Hematopoietic multipotent progenitor cell treated with erythropoietin and hydrocortisone succinate and interleukin-3 and kit ligand, for 17 days (in vitro differentiated cells): ENCODE measurements at regions not wholly inside any gene's neighbourhood (a gene's known extent, or its start where the extent isn't known, plus 50 kb on each side); places are given as distances from the start of the nearest gene placed in this dataset.
"Not testable (repeated sequence)": the region's sequence is repeated elsewhere in the genome, so short reads cannot be mapped to it uniquely, and the experiment has no call there.

ENCODE experiments used
- DNase-seq: peaks from one replicate; pipeline ENCODE4 v3.0.0-alpha.2; 2015; ENCODE audit warnings: low spot score

DNA sequence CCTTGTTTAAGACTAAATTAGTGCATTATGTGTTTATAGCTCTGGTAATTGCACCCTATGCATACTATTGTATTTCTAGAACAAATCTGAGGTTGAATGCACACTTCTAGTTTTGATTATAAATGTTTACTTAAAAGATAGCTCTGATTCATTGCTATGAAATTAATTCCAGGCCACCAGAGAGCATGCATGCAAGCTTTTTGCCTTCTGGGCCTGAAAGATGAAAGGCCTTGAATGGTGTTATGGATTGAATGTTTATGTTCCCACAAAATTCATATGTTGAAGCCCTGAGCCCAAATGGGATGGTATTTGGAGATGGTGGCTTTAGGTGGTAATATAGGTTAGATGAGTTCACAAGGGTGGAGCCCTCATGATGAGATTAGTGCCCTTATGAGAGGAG is 695.0 kb upstream of the MAP3K7 start:
- DNase-seq: no peak

DNA sequence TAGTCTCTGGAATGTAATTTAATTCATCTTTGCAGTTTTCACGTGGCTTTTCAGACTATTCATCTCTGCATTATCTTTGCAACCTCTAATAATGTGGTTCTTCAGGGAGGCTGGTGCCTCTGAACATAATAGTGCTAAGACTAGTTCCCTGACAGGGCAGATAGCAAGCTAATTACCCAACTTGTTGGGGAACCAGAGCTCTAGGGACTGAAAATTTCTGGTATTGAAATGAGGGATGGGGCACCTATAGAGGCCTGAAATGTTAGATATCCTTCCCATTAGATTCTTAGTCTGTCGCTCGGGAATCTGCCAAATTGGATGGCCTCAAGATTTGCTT is 693.6 kb upstream of the MAP3K7 start:
- DNase-seq: no peak

DNA sequence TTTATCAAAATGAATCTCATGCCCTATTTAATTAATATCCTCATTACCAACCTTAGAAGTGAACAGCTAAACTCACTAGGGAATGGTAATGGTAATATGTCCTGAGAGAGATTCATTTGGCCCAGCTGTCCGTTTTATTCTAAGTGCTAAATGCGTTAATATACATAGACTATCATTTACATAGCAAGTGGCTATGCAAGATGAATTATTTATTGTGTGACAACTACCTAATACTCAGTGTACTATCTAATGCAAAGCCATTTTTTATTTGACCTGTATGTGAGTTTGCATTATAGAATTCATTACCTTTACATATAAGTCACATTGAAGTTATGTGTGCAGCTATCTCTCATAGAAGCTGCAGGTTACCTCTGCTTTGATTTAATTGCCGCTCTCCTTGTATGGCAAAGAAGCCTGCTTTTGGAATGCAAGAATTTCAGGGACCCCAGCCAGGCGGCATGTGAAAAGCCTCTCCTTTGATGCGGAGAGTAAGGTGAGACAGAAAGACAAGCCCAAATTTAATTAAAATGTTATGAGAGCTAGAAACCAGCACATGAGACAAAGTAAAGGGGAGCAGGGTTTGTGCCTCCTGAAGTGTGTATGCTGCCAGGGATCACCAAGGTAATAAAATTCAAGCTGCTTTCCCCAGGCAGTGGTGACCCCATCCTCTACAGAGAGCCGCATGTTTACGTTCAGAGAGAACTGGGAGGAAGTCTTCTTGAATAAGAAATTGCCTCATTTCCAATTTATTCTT is 693.0 kb upstream of the MAP3K7 start:
- no peak for DNase-seq

DNA sequence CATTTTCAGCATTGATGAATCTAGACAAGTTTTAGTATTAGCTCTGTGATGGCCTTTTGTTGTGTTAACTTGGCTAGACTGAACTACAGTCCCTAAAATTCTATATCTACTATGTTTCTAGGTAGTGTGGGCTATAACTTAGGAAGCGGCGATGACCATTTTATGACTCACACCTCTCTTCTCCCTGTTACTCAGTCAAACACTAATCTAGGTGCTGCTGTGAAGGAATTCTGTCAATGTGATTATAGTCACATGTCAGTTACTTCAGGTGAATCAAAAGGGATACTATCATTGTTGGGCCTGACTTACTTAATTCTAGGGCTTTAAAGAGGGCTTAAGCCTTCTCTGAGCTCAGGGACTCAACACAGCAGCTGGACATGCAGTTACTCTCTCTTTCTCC is 691.5 kb upstream of the MAP3K7 start:
- no peak for DNase-seq

DNA sequence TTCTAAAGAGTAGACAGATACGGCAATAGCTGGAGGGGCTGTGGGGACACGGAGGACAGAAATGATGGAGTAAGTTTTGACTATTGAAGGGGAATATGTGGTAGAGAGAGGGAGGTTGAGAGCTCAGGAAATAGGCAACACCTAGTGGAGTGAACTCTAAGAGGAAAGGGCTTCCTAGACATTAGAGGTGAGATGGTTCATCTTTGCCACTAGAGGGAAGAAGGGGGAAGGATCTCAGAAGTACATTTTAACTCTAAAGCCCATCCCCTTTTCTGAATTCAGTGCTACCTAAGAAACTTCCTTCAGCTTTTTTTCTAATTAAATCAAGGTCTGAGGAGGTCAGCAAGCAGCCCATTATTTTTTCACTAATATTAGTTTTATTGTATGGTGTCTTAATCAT is 689.4 kb upstream of the MAP3K7 start:
- DNase-seq: no peak

DNA sequence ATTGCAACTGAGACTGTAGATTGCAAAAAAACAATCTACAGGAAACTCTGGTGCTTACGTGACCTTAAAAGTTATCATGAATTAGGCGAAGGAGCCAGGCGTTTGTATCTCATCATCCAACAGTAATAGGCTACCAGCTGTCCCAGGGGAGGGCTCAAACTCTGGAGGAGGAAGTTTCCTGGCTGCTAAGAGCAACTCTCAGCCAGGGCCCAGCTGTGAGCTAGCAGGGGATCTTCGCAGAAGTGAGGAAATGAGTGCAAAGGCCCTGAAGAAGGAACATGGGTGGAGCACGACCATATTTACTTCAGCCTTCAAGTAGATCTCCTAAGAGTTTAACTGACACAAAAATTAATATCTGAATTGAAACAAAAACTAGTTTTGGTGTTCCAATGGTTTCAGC is 686.9 kb upstream of the MAP3K7 start:
- no peak for DNase-seq

DNA sequence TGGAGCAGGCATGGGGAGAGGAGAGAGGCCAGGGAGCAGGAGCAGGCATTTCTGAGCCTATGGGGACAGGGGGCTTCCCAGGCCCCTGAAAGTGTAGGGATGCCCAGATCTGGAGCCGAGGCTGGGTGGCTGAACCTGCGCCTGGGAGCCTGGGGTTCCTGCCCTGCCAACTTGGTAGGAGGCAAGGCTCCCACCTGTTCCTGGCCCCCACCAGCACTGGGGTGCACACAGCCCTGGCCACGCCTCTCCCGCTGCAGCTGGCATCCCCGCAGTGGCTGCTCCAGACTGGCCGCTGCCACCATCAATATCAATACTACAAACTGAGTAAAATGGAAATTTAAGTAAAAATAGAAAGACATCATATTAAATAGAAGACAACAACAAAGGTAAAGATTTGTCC is 684.9 kb upstream of the MAP3K7 start:
- no peak for DNase-seq

DNA sequence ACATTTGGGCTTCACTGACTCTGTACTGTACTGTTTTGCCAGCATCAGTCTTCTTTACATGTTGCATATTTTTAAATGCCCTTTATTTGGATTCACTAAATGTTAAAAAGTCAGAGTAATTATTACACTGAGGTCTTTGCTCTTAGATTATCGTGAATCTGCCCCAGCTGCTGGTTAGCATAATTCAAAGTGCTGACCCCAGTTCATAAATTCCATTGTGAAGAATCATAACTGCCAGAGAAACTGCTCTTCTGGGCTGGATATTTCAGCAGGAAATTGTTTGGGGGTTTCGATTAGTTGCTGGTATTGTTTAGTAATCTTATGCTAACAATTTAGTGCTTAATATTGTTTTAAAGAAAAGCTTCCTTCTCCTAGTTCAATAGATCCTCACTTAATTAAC is 682.1 kb upstream of the MAP3K7 start:
- DNase-seq: no peak

DNA sequence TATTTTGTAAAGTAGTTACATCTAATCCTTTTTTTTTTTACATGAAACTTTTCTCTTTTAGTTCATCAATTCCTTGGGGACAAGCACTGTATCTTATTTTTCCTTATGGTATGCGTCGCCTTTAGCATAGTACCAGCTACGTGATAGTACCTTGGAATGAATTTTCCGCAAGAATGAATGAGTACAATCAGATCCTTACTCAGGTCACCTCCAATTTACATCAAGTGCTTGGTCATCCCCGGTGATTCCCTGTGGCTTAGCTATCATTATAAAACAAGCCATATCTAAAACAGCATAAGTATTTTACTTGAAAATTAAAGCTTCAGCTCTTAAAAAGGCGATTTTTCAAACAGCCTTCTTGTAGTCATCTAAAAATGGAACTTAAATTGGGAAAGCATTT is 680.4 kb upstream of the MAP3K7 start:
- no peak for DNase-seq

DNA sequence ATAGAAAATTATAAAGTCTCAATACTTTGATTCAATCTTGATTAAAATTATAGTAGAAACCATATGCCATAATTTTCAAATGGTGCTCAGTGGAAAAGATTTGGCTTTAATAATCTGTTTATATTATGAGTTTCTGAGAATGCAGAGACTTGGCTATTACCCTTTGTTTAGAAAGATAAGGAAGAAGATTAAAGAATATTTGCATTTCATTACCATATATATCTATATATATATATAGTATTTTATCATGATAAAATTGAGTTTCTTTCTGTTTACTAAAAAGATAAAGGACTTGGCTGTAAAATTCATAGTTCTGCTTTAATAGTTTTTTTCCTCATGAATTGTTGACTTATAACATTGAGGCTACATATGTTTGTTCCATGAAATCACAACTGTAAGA is 679.3 kb upstream of the MAP3K7 start:
- no peak for DNase-seq

DNA sequence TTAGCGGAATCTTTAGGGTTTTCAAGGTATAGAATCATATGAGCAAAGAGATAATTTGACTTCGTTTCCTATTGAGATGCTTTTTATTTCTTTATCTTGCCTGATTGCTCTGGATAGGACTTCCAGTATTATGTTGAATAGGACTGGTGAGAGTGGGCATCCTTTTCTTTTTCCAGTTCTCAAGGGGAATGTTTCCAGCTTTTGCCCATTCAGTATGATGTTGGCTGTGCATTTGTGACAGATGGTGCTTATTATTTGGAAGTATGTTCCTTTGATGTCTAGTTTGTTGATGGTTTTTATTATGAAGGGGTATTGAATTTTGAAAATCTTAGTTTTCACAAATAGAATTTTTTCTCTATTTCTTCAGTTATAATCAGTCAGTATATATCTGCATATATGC is 656.6 kb upstream of the MAP3K7 start:
- no peak for DNase-seq

DNA sequence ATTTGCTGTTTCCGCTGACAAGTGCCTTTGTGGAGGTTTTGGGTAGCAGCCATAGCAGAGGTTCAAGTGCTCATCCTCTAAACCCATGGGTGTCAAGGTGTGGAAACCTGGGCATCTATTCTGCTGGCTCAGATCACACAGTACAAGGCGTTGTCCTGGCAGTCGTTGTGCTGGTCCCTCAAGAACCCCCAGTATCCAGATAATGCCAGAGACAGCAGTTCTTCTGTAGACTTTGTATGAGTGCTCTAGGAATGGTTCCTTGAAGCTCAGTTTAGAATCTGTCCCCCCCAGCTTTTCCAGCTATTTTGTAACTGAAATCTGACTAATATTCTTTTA is 655.7 kb upstream of the MAP3K7 start:
- DNase-seq: no peak

DNA sequence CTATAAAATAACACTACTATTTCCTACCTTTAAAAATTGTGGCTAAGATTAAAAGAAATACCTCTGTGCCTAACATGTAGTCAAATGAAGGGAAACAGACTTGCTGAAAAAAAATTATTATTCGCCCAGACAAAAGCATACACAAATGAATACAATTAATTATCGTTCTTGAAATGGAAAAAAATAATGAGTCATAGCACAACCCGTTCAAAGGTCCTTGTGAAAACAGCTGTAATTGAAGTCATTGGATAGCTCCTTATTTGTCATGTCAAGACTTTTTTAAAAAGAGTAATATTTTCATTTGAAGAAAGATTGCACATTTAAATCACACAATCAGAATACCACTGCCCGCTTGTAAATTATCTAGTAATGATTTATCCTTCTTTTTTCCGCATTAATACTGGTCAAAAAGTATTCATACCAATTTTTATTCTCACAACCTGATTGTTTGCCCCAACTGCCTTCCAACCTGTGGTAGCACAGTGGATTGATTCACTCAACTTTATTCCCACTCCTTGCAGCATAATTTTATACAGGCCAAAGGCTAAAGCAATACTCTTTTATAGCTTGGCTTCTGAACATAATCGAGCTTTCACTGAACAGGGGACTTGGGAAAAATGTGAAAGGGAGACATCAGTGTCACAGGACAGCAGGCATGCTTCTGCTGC is 655.2 kb upstream of the MAP3K7 start:
- DNase-seq: no peak

DNA sequence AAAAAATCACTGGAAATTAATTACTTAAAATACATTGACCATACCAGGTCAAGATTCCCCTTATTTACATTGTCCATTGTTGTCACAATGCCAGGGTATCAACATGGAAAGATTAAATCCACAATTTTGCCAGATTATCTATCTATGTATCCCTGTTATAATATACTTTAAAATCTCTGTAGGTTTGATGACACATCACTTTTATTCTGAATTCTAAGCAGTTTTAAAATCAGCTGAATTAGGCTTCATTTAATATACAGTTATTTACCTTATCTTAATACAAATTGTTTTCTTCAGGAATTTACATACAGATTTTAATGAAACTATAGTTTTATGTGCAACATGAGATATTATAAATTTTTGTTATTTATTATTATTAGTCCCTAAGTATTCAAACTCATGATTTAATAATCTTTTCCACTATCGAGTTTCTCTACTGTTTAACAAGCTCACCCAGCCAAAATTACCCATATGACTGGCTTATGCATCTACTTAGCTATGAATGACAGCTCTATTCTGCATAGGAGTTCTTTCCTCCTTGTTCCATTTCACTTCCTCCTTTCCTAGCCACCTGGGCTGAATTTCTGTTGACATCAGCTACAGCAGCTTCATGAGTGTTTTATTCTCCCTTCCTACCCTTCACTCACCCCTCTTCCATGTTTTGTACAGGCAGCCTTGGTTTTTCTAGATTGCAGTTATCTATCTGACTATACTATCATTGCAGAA is 654.2 kb upstream of the MAP3K7 start:
- DNase-seq: no peak

DNA sequence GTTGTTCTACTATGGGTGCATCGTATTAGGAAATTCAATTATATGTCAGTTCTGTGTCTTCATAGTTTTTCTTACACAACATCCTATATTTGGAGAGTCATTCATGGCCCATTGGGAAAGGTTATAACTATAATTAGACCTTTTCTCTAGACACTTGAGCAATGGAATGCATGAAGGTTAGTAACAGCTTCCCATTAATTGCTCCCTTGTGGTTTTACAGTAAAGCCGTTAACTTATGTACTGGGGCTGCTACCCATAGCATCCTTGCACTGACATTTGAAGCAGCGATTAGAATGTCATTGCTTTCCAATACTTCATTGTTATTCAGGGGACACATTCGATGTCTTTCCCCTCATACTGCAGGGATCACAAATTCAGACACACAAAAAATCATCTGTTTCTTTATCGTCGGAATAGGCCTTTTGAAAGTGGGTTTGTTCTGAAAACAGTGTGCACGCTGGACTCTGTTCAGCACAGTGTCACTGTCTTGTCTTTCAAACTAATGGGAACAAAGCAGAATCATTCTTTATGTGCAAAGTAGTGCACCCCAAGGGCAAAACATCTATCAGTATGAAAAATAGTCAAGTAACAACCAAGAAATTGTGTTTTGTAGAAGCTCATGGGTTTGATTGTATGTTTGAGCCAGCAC is 634.3 kb upstream of the MAP3K7 start:
- no peak for DNase-seq

DNA sequence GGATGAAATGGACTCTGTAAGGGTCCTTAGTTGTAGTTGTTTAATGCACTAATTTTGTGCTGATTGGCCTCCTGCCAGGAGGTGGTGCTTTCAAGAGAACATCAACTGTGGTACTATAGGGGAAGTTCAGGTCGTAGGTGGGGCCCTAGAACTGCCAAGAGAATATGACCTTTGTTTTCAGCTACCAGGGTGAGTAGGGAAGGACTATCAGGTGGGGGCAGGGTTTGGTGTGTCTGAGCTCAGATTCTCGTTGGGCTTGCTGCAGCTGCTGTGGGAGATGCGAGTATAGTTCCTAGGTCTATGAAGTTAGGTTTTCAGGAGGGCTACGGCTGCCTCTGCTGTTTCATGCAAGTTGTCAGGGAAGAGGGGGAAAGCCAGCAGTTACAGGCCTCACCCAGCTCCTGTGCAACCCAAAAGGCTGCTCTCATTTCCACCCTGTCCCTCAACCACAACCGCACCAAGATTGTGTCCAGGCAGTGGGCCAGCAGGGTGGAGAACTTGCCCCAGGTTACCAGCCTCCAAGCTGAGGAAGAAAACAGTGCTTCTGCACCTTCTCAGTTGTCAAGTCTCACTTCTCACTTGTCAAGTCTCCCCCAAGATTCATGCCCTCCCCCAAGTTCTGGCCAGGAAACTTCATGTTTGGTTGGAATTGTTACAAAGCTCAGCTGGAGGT is 626.5 kb upstream of the MAP3K7 start:
- no peak for DNase-seq

DNA sequence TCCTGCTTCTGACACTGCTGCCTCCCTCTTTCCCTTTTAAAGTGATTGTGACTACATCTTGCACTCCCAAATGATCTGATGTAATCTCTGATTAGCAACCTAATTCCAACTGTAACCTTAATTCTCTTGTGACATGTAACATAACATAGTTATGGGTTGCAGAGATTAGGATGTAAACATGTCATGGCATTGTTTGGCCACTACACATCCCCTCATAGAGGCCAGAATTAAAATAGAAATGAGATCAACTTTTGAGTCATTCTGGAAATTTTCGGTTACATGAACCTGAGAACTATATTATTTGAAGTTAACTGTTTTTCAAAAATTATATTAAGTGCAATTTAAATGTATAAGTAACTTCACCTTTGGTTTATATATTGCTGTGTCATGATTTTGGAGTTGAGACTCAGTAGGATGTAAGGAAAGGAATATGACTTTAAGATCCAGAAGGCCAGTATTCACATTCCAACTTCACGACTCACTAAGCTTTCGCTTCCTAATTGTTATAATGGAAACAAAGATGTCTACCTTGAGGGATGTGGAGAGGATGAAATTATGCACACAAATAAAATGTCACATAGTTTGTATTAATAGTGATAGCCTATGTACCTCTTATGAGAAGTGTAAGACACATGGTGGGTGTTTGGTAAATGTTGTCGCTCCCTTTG is 611.9 kb upstream of the MAP3K7 start:
- no peak for DNase-seq

DNA sequence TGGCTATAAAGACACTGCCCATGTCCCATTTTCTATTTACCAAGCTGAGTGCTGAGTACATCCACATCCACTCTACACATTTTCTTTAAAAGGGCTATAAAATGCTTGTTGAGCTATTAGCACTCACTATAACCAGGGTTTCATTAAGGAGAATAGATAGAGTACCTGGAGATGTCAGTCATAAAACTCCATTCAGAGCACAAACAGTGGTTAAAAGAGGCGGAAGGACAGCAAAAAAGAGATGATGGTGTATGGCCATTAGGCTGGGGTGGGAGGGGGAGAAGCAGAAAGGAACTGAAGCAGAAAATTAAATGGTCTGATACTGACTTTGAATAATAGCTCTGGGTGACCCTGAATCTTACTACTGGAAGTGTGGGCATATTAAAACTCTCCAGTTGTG is 609.9 kb upstream of the MAP3K7 start:
- no peak for DNase-seq

DNA sequence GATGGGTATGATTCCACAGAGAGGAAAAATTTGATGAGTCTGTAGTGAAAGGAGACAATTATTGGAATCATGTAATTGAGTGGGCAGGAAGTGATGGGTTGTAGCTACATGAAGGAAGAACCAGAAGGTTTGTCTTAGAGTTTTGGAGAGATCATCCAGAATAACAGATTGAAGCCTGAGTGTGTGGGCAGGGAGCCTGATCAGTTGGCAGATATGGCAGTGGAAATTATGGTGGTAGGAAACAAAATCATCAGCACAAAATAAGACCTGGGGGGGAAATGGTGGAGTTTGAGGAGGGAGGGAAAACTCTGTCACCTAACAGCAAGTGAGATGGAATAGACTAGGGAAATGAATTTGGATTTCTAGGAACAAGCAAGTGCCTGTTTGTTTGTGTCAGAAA is 606.6 kb upstream of the MAP3K7 start:
- DNase-seq: no peak

DNA sequence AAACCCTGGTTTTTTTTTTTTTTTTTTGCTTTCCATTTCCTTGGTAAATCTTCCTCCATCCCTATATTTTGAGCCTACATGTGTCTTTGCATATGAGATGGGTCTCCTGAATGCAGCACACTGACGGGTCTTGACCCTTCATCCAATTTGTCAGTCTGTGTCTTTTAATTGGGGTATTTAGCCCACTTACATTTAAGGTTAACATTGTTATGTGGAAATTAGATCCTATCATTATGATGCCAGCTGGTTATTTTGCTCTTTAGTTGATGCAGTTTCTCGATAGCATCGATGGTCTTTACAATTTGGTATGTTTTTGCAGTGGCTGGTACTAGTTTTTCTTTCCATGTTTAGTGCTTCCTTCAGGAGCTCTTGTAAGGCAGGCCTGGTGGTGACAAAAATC is 603.2 kb upstream of the MAP3K7 start:
- DNase-seq: not testable (repeated sequence)

DNA sequence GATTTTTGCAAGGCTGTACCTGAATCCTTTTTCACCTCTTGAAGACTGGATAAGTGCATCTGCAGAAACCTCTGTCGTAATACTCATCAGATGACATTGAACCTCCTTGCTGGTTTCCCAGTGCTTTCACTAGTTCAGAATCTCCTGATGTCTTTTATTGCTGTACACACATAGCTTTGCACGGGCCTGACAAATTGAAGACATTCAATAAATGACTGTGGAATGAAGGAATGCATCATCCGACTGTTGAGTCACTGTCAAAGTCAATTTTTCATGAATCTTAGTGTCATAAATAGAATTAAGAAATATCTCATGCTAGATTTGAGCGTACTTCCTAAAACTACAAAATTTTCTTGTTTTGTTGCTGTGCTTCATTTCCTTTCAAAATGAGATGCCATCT is 598.2 kb upstream of the MAP3K7 start:
- DNase-seq: no peak

DNA sequence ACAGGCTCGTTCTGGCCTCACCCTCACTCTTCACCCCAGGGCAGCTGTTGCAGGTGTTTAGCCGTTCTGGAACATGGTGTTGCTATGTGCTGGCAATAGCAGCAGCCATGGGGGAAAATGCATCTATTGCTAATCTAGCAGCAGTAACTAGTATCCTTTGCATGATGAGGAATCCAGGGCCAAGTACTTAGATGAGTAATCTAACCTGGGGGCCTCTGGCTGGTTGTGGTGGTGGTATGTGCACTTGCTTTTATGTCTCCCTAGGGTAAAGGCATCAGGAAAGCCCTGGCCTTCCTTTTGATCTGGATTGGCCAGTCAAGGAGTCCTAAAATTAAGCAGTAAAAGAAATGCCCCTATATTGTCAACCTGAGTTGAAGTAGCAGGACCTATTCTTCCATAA is 594.5 kb upstream of the MAP3K7 start:
- no peak for DNase-seq
